Neuronal stem cell (in vitro differentiated cells): ENCODE measurements at regions not wholly inside any gene's neighbourhood (a gene's known extent, or its start where the extent isn't known, plus 50 kb on each side); places are given as distances from the start of the nearest gene placed in this dataset.

Source experiments
- DNase-seq: peaks from one replicate; pipeline ENCODE4 v3.0.0-alpha.2; 2013; ENCODE audit warnings: low spot score
- H2AFZ ChIP-seq: one replicate; pipeline ENCODE4 v1.6.1; 2013; ENCODE audit warnings: mild to moderate bottlenecking, low read length, inconsistent platforms
- H2AK5ac ChIP-seq: 2 replicates; pipeline ENCODE4 v1.6.1; 2013; ENCODE audit warnings: low read depth, mild to moderate bottlenecking, inconsistent platforms, low read length, moderate library complexity, mixed read lengths
- H2BK120ac ChIP-seq: 2 replicates; pipeline ENCODE4 v1.6.1; 2013; ENCODE audit warnings: low read depth, mild to moderate bottlenecking, inconsistent platforms, low read length, moderate library complexity, mixed read lengths
- H2BK12ac ChIP-seq: one replicate; pipeline ENCODE4 v1.6.1; 2013; ENCODE audit warnings: low read length, inconsistent platforms
- H2BK15ac ChIP-seq: 2 replicates; pipeline ENCODE4 v1.6.1; 2013; ENCODE audit warnings: mild to moderate bottlenecking, low read length, inconsistent platforms, mixed read lengths
- H2BK5ac ChIP-seq: one replicate; pipeline ENCODE4 v1.6.1; 2013; ENCODE audit warnings: inconsistent platforms, mild to moderate bottlenecking, low read length, moderate library complexity
- H3K14ac ChIP-seq: one replicate; pipeline ENCODE4 v1.6.1; 2013; ENCODE audit warnings: low read length, inconsistent platforms
- H3K18ac ChIP-seq: 2 replicates; pipeline ENCODE4 v1.6.1; 2013; ENCODE audit warnings: low read length, inconsistent platforms
- H3K23ac ChIP-seq: 2 replicates; pipeline ENCODE4 v1.6.1; 2013; ENCODE audit warnings: low read depth, mild to moderate bottlenecking, mixed read lengths, low read length, inconsistent platforms; ENCODE audit not compliant: poor library complexity
- H3K27ac ChIP-seq: replicated peaks from 3 replicates; pipeline ENCODE4 v1.5.1; 2013; ENCODE audit warnings: low read length, inconsistent platforms
- H3K27me3 ChIP-seq, 3 experiments: 2 replicates each; pipeline ENCODE4 v1.6.1; 2013; ENCODE audit warnings: low read length in 3 of 3, mild to moderate bottlenecking in 2 of 3, inconsistent platforms in 1 of 3, low read depth in 1 of 3, mixed read lengths in 1 of 3, moderate library complexity in 1 of 3; ENCODE audit not compliant: control insufficient read depth in 3 of 3, insufficient read depth in 3 of 3
- H3K36me3 ChIP-seq, 2 donors: replicated peaks in 1 of 2; 2 replicates each; pipeline ENCODE4 v1.6.1; 2013; ENCODE audit warnings: low read length in 2 of 2; ENCODE audit not compliant: control insufficient read depth in 2 of 2, insufficient read depth in 2 of 2
- H3K4ac ChIP-seq: 2 replicates; pipeline ENCODE4 v1.6.1; 2013; ENCODE audit warnings: inconsistent platforms, mild to moderate bottlenecking, low read length, moderate library complexity
- H3K4me1 ChIP-seq, 2 donors: 1 replicate in 1 of 2; 2 replicates in 1 of 2; pipeline ENCODE4 v1.6.1; 2013; ENCODE audit warnings: low read length in 2 of 2, low read depth in 1 of 2; ENCODE audit not compliant: control insufficient read depth in 2 of 2, insufficient read depth in 1 of 2
- H3K4me2 ChIP-seq: one replicate; pipeline ENCODE4 v1.6.1; 2013; ENCODE audit warnings: mild to moderate bottlenecking, low read length, inconsistent platforms; ENCODE audit not compliant: insufficient read depth, poor library complexity, severe bottlenecking
- H3K4me3 ChIP-seq, 2 donors: 2 replicates each; pipeline ENCODE4 v1.5.1; 2013; ENCODE audit warnings: low read length in 2 of 2, mild to moderate bottlenecking in 2 of 2, inconsistent platforms in 1 of 2, moderate library complexity in 1 of 2
- H3K79me1 ChIP-seq: one replicate; pipeline ENCODE4 v1.6.1; 2013; ENCODE audit warnings: low read depth, mild to moderate bottlenecking, inconsistent platforms, low read length, moderate library complexity
- H3K9ac ChIP-seq: one replicate; pipeline ENCODE4 v1.6.1; 2013; ENCODE audit warnings: mild to moderate bottlenecking, low read depth, low read length, inconsistent platforms; ENCODE audit not compliant: poor library complexity
- H3K9me3 ChIP-seq, 2 donors: replicated peaks in 1 of 2; 2 replicates each; pipeline versions ENCODE3 to v1.6.1; 2013; ENCODE audit warnings: low read length in 2 of 2, mild to moderate bottlenecking in 2 of 2, inconsistent platforms in 1 of 2, low read depth in 1 of 2, mixed read lengths in 1 of 2, moderate library complexity in 1 of 2; ENCODE audit not compliant: control insufficient read depth in 2 of 2, insufficient read depth in 1 of 2
- H4K8ac ChIP-seq: one replicate; pipeline ENCODE4 v1.6.1; 2013; ENCODE audit warnings: low read depth, mild to moderate bottlenecking, inconsistent platforms, low read length, moderate library complexity
- H4K91ac ChIP-seq: one replicate; pipeline ENCODE4 v1.6.1; 2013; ENCODE audit warnings: low read length, low read depth, mild to moderate bottlenecking, inconsistent platforms; ENCODE audit not compliant: poor library complexity
- WGBS, 2 donors: extraction: QIAGEN DNeasy Blood & Tissue Kit; methylation state at CpG; one replicate each; pipeline ENCODE4 v1.1.7; 2013; ENCODE audit warnings: missing lambda C conversion rate in 2 of 2, mixed read lengths in 1 of 2; ENCODE audit not compliant: insufficient read length in 2 of 2, insufficient replicate concordance in 1 of 2; ENCODE audit errors: extremely low coverage in 2 of 2; 5-methylcytosine and 5-hydroxymethylcytosine counted together

GRCh38 chr12:131375972-131376345, 334.9 kb upstream of the SFSWAP start:
- no CpG with 5 or more reads among the region's 8 CpGs for WGBS, 2 donors

GRCh38 chr12:131378176-131378842, 332.6 kb upstream of the SFSWAP start:
- Histone ChIP-seq H2AK5ac (peak overlapping the region; percentile 73), H2BK120ac (no peak overlapping the region), H3K27me3 (peaks cover 0 to 13% (median 0%) of the 10 kb centered on the region in 3 experiments), H3K4me2 (no peak overlapping the region), H4K91ac (no peak overlapping the region), H3K9me3 (peaks cover 0 to 8% of the 10 kb centered on the region in 2 donors), H3K14ac (no peak overlapping the region), H2BK5ac (peak overlapping the region; percentile 14), H3K4me3 (no peak overlapping the region), H2BK15ac (no peak overlapping the region), H3K23ac (no peak overlapping the region), H3K4me1 (peaks cover 22 to 30% of the 10 kb centered on the region in 2 donors), H3K36me3 (no peaks in the 10 kb centered on the region), H3K27ac (no peak overlapping the region), H2AFZ (no peak overlapping the region), H3K18ac (no peak overlapping the region), H4K8ac (no peak overlapping the region), H2BK12ac (no peak overlapping the region), H3K4ac (no peak overlapping the region), H3K79me1 (no peaks in the 10 kb centered on the region), H3K9ac (peak overlapping the region; percentile 24)
- DNase-seq: no peak
- WGBS, 2 donors: no CpG with 5 or more reads among the region's 29 CpGs

More at GRCh38 chr12:131375972-131376345, 334.9 kb upstream of the SFSWAP start:
- no peaks in the 10 kb centered on the region for H3K79me1 ChIP-seq
- no peaks in the 10 kb centered on the region for H3K36me3 ChIP-seq
- no peak overlapping the region for H3K9ac ChIP-seq
- peaks cover 0 to 8% of the 10 kb centered on the region in 2 donors for H3K9me3 ChIP-seq
- no peak overlapping the region for H2BK5ac ChIP-seq
- H3K4me3 ChIP-seq: no peak overlapping the region
- no peak for DNase-seq
- H3K27me3 ChIP-seq: peaks cover 0 to 7% (median 0%) of the 10 kb centered on the region in 3 experiments
- H2AFZ ChIP-seq: no peak overlapping the region
- no peak overlapping the region for H4K8ac ChIP-seq
- H3K4me1 ChIP-seq: peaks cover 17 to 31% of the 10 kb centered on the region in 2 donors
- no peak overlapping the region for H4K91ac ChIP-seq
- H2AK5ac ChIP-seq: no peak overlapping the region
- H3K4ac ChIP-seq: no peak overlapping the region
- H3K4me2 ChIP-seq: no peak overlapping the region
- H3K18ac ChIP-seq: no peak overlapping the region
- H3K23ac ChIP-seq: no peak overlapping the region
- no peak overlapping the region for H3K27ac ChIP-seq
- no peak overlapping the region for H2BK12ac ChIP-seq
- H2BK15ac ChIP-seq: no peak overlapping the region
- H3K14ac ChIP-seq: no peak overlapping the region
- no peak overlapping the region for H2BK120ac ChIP-seq

GRCh38 chr12:131378861-131379665, 331.8 kb upstream of the SFSWAP start:
- H2BK5ac ChIP-seq: peak overlapping the region; percentile 14
- H3K4ac ChIP-seq: no peak overlapping the region
- H3K4me1 ChIP-seq: peaks cover 22 to 33% of the 10 kb centered on the region in 2 donors
- H3K27ac ChIP-seq: no peak overlapping the region
- H2BK15ac ChIP-seq: peak overlapping the region; percentile 20
- peak overlapping the region; percentile 73 for H2AK5ac ChIP-seq
- no CpG with 5 or more reads among the region's 31 CpGs for WGBS, 2 donors
- H3K18ac ChIP-seq: peak overlapping the region; percentile 83
- H3K36me3 ChIP-seq: no peaks in the 10 kb centered on the region
- no peak for DNase-seq
- H3K9me3 ChIP-seq: peaks cover 0 to 8% of the 10 kb centered on the region in 2 donors
- H4K8ac ChIP-seq: no peak overlapping the region
- peak overlapping the region; percentile 31 for H3K14ac ChIP-seq
- peak overlapping the region; percentile 16 for H2BK120ac ChIP-seq
- peak overlapping the region; percentile 66 for H2AFZ ChIP-seq
- peaks cover 0 to 13% (median 4%) of the 10 kb centered on the region in 3 experiments for H3K27me3 ChIP-seq
- H3K9ac ChIP-seq: no peak overlapping the region
- no peak overlapping the region for H2BK12ac ChIP-seq
- peak overlapping the region; percentile 5 for H4K91ac ChIP-seq
- H3K79me1 ChIP-seq: no peaks in the 10 kb centered on the region
- no peak overlapping the region for H3K4me3 ChIP-seq
- no peak overlapping the region for H3K4me2 ChIP-seq
- H3K23ac ChIP-seq: peak overlapping the region; percentile 10

GRCh38 chr12:131379738-131380137, 331.2 kb upstream of the SFSWAP start:
- H3K4me3 ChIP-seq: no peak overlapping the region

More at GRCh38 chr12:131379738-131380137, 331.2 kb upstream of the SFSWAP start:
- Histone ChIP-seq H2BK5ac (no peak overlapping the region), H3K4me2 (peak overlapping the region; percentile 61), H3K4ac (no peak overlapping the region), H3K27me3 (peaks cover 0 to 13% (median 8%) of the 10 kb centered on the region in 3 experiments), H3K9ac (no peak overlapping the region), H2AK5ac (no peak overlapping the region), H2BK15ac (no peak overlapping the region), H3K9me3 (peaks cover 0 to 8% of the 10 kb centered on the region in 2 donors), H3K27ac (no peak overlapping the region), H2AFZ (peak overlapping the region; percentile 66), H2BK120ac (peak overlapping the region; percentile 16), H4K8ac (no peak overlapping the region), H4K91ac (no peak overlapping the region), H3K14ac (peak overlapping the region; percentile 31), H3K4me1 (peaks cover 22 to 38% of the 10 kb centered on the region in 2 donors), H3K36me3 (no peaks in the 10 kb centered on the region), H3K23ac (no peak overlapping the region), H3K79me1 (no peaks in the 10 kb centered on the region), H2BK12ac (no peak overlapping the region), H3K18ac (no peak overlapping the region)
- WGBS, 2 donors: no CpG with 5 or more reads among the region's 12 CpGs
- peak; percentile 43 for DNase-seq
